Type B pancreatic cell (in vitro differentiated cells): ENCODE measurements at regions not wholly inside any gene's neighbourhood (a gene's known extent, or its start where the extent isn't known, plus 50 kb on each side); places are given as distances from the start of the nearest gene placed in this dataset.
A peak's percentile ranks its signal among the peaks of the same experiment; 100 is the strongest.
"Not testable (repeated sequence)": the region's sequence is repeated elsewhere in the genome, so short reads cannot be mapped to it uniquely, and the experiment has no call there.

ENCODE experiments used
- DNase-seq: peaks from one replicate; pipeline ENCODE4 v3.0.0; 2021; ENCODE audit warnings: mixed read lengths; ENCODE audit not compliant: unreplicated experiment; ENCODE audit errors: extremely low spot score
- H3K27ac Mint-ChIP-seq: 2 replicates; pipeline ENCODE4 v1.8.0; 2021; ENCODE audit warnings: mild to moderate bottlenecking, mixed read lengths
- H3K27me3 Mint-ChIP-seq: 2 replicates; pipeline ENCODE4 v1.8.0; 2021; ENCODE audit warnings: mixed read lengths
- H3K36me3 Mint-ChIP-seq: 2 replicates; pipeline ENCODE4 v1.8.0; 2021; ENCODE audit warnings: mixed read lengths
- H3K4me1 Mint-ChIP-seq: one replicate; pipeline ENCODE4 v1.8.0; 2021; ENCODE audit warnings: mixed read lengths; ENCODE audit not compliant: unreplicated experiment
- H3K4me3 Mint-ChIP-seq: 2 replicates; pipeline ENCODE4 v1.8.0; 2021; ENCODE audit warnings: mild to moderate bottlenecking, mixed read lengths
- H3K9me3 Mint-ChIP-seq: 2 replicates; pipeline ENCODE4 v1.8.0; 2021; ENCODE audit warnings: mixed read lengths
- CTCF ChIP-seq: fragments of 200-600 bp; sonication (generic); conservative IDR thresholded peaks from 2 replicates; pipeline ENCODE4 v1.5.0; 2021; ENCODE audit warnings: antibody characterized with exemption, mild to moderate bottlenecking

GRCh38 chr12:131620946-131621681 is 89.8 kb upstream of the SFSWAP start:
- Mint-ChIP-seq H3K36me3 (no peaks in the 10 kb centered on the region), H3K9me3 (no peaks in the 10 kb centered on the region), H3K27ac (no peak overlapping the region), H3K4me3 (no peak overlapping the region), H3K4me1 (peaks cover 8% of the 10 kb centered on the region), H3K27me3 (peaks cover 49% of the 10 kb centered on the region)
- DNase-seq: no peak
- no peak for TF ChIP-seq CTCF

- Mint-ChIP-seq H3K4me1 (peaks cover 3% of the 10 kb centered on the region), H3K27me3 (peaks cover 44% of the 10 kb centered on the region), H3K9me3 (no peaks in the 10 kb centered on the region), H3K4me3 (no peak overlapping the region), H3K36me3 (no peaks in the 10 kb centered on the region), H3K27ac (no peak overlapping the region)
- TF ChIP-seq CTCF: no peak
- no peak for DNase-seq
These were observed 89.0 kb upstream of the SFSWAP start for GRCh38 chr12:131621701-131622421.

GRCh38 chr12:131622422-131622955 is 88.4 kb upstream of the SFSWAP start:
- no peak for TF ChIP-seq CTCF
- no peaks in the 10 kb centered on the region for H3K36me3 Mint-ChIP-seq
- peaks cover 3% of the 10 kb centered on the region for H3K4me1 Mint-ChIP-seq
- no peak for DNase-seq
- no peak overlapping the region for H3K27ac Mint-ChIP-seq
- H3K9me3 Mint-ChIP-seq: no peaks in the 10 kb centered on the region
- peaks cover 39% of the 10 kb centered on the region for H3K27me3 Mint-ChIP-seq
- no peak overlapping the region for H3K4me3 Mint-ChIP-seq

GRCh38 chr12:131623404-131624368 is 87.2 kb upstream of the SFSWAP start:
- not testable (repeated sequence) for H3K4me3 Mint-ChIP-seq, DNase-seq, H3K27ac Mint-ChIP-seq, H3K9me3 Mint-ChIP-seq, H3K36me3 Mint-ChIP-seq, H3K4me1 Mint-ChIP-seq
- peak; percentile 50 for TF ChIP-seq CTCF
- H3K27me3 Mint-ChIP-seq: peaks cover 38% of the 10 kb centered on the region

- H3K27me3 Mint-ChIP-seq: peaks cover 35% of the 10 kb centered on the region
- not testable (repeated sequence) for H3K9me3 Mint-ChIP-seq, DNase-seq, H3K36me3 Mint-ChIP-seq, H3K4me1 Mint-ChIP-seq, H3K4me3 Mint-ChIP-seq, H3K27ac Mint-ChIP-seq
These were observed 86.5 kb upstream of the SFSWAP start for GRCh38 chr12:131624369-131624739.

DNA sequence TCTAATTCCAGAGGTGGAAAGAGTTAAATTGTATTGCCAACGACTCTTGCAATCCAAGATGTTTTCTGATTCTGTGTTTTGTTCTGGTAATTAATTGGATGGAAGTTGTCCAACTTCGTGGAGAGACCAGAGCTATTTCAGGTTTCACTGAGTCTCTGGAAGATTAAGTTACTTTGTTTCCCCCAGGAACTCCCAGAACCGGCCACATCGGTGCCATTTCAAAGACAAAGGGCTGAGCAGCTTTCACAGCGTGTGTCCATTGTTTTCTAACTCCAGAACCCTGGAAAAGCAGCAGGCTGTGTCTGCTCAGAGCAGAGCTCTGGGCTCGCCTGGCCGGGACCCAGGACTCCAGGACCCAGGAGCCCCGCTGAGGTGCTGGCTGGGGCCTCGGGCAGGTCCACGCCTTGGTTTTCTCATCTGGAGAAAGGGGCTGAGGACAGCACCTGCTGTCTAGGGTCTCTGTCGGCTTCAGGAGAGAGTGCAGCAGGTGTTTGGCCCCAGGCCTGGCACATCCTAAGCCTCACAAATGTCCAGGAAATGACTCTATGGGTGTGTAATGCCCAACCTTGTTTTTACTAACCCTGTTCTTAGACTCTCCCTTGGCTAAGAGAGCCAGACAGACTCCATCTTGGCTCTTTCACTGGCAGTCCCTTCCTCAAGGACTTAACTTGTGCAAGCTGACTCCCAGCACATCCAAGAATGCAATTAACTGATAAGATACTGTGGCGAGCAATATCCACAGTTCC is 86.0 kb upstream of the SFSWAP start:
- not testable (repeated sequence) for H3K4me1 Mint-ChIP-seq, DNase-seq, H3K27ac Mint-ChIP-seq

DNA sequence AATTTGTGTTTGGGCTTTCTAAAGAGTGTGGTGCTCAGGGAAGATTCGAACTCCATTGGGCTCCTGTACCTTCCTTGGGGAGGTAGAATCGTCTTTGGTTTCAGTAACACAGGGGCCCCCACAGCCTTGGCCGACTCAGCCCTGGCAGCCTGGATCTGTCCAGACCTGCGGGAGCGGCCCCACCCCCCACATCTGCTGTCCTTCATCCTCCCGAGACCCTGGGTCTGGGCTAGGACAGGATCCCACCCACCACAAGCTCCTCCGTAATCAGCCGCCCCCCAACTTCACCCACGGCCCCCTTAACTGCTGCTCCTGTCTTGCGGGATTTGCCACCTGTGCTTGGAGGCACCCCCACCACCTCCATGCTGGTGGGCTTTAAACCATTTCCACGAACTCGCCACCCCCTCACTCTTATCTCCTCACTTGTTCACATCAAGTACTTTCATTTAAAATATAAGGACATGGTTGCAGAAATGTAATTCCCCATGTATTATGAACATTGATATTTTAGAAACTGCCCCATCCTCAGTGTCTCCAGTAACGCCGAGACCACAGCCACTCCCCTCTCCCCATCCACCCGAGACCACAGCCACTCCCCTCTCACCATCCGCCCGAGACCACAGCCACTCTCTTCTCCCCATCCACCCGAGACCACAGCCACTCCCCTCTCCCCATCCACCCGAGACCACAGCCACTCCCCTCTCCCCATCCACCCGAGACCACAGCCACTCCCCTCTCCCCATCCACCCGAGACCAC is 84.7 kb upstream of the SFSWAP start:
- not testable (repeated sequence) for H3K4me1 Mint-ChIP-seq, DNase-seq, H3K9me3 Mint-ChIP-seq, H3K36me3 Mint-ChIP-seq, H3K27ac Mint-ChIP-seq, H3K4me3 Mint-ChIP-seq
- peaks cover 46% of the 10 kb centered on the region for H3K27me3 Mint-ChIP-seq

More for the DNA sequence above, 86.0 kb upstream of the SFSWAP start:
- H3K36me3 Mint-ChIP-seq, H3K4me3 Mint-ChIP-seq, H3K9me3 Mint-ChIP-seq: not testable (repeated sequence)
- peaks cover 34% of the 10 kb centered on the region for H3K27me3 Mint-ChIP-seq
